Astrocyte of the spinal cord (primary cell): ENCODE measurements at regions not wholly inside any gene's neighbourhood (a gene's known extent, or its start where the extent isn't known, plus 50 kb on each side); places are given as distances from the start of the nearest gene placed in this dataset.

Experiments
- DNase-seq: peaks from one replicate; pipeline ENCODE4 v3.0.0; 2011; ENCODE audit warnings: low read depth, low spot score
- H3K4me3 ChIP-seq: 2 replicates; pipeline ENCODE4 v1.5.1; 2011; ENCODE audit warnings: low read depth, mild to moderate bottlenecking, low read length, moderate library complexity
- in situ Hi-C: cut with HindIII; loops from 2 replicates; pipeline ENCODE4 v1.10.0; 2017; ENCODE audit warnings: low sequenced_read_pairs
- TF ChIP-seq, protein P1 (sequence below): IDR thresholded peaks from 2 replicates; pipeline ENCODE4 v1.5.1; 2012; ENCODE audit warnings: low read depth, mild to moderate bottlenecking, low read length, inconsistent platforms

DNA sequence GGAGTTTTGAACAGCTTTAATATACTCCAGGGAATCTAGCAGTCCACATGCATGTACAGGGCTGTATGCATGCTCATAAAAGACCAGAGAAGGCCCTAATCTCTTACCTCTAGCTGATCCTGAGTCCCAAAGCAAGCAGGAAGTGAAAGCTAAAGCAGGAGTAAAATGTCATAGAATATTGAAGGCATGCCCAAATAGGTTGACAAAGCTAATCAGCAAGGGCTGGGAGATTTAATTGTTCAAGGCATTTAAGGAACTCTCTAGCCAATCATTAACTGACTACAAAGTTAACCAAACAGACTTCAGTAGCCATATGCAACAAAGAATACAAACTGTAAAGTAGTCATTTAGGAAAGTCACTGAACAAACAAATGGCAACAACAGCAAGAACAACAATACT is 85.8 kb upstream of the KBTBD8 start:
- in situ Hi-C loops, result no loop called here
- TF ChIP-seq, protein P1, sequence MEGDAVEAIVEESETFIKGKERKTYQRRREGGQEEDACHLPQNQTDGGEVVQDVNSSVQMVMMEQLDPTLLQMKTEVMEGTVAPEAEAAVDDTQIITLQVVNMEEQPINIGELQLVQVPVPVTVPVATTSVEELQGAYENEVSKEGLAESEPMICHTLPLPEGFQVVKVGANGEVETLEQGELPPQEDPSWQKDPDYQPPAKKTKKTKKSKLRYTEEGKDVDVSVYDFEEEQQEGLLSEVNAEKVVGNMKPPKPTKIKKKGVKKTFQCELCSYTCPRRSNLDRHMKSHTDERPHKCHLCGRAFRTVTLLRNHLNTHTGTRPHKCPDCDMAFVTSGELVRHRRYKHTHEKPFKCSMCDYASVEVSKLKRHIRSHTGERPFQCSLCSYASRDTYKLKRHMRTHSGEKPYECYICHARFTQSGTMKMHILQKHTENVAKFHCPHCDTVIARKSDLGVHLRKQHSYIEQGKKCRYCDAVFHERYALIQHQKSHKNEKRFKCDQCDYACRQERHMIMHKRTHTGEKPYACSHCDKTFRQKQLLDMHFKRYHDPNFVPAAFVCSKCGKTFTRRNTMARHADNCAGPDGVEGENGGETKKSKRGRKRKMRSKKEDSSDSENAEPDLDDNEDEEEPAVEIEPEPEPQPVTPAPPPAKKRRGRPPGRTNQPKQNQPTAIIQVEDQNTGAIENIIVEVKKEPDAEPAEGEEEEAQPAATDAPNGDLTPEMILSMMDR, result no peak
- no peak overlapping the region for H3K4me3 ChIP-seq
- DNase-seq, result no peak

DNA sequence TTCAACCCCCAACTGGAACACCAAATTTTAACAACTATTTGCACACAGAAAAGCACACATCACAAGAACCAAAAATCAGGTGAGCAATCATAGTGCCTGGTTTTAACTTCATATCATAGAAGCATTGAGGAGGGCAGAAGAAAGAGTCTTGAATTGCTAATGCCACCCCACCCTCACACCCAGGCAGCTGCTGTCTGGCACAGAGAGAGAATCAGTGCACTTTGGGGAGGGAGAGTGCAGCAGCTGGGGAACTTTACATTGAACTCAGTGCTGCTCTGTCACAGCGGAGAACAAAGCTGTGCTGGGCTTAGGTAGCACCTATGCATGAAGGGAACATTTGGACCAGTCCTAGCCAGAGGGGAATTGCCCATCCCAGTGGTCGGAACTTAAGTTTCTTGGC is 76.0 kb upstream of the KBTBD8 start:
- in situ Hi-C loops, result no loop called here
- no peak for DNase-seq
- H3K4me3 ChIP-seq, result no peak overlapping the region
- TF ChIP-seq, protein P1, result no peak

DNA sequence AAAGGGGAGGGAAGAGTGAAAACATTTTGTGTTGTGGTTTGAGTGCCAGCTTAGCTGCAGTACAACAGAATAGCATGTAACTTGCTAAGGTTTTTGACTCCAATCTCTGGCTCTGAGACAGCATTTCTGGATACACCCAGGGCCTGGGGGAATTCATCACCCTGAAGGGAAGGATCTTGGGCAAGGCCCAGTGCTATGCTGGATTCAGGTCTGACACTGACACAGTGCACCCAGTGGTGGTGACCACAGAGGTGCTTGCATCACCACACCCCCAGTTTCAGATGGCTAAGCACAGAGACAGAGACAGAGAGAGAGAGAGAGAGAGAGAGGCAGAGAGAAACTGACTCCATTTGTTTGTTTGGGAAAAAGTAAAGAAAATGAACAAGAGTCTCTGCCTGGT is 74.1 kb upstream of the KBTBD8 start:
- no peak for DNase-seq
- in situ Hi-C loops, result no loop called here
- TF ChIP-seq, protein P1, result no peak
- H3K4me3 ChIP-seq, result no peak overlapping the region

DNA sequence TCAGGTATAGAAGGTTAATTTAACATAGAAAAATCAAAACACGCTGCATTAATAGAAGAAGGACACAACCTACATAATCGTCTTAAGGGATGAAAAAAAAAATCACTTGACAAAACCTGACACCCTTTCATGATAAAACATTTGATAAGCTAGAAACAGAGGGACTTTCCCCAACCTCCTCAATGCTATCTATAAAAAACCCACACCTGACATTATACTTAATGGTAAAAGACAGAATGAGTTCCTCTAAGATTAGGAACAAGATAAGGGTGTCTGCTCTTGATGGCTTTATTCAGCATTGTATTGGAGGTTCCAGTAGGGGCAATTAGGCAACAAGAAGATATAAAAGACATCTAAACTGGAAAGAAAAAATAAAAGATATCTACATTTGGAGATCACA is 69.9 kb upstream of the KBTBD8 start:
- TF ChIP-seq, protein P1, result no peak
- DNase-seq, result no peak
- in situ Hi-C loops, result no loop called here
- no peak overlapping the region for H3K4me3 ChIP-seq

DNA sequence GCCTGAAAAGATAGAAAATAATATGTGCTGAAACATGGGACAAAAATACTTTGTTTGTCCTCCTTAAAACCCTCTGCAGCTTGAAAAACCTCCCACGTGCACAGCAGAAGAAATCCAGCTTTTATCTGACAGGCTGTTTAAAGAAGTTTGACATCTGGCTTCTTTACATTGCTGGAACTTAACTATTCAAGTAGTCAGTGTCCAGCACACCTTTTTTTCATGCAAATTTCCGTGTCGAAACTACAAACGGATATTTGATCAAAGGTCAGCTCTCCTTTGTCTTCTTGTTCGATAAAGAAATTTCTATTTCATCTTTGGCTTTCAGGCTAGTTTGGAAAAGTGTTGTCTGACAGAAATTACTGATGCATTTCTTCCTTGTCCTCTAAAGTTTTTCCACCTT is 66.8 kb upstream of the KBTBD8 start:
- in situ Hi-C loops, result no loop called here
- DNase-seq, result no peak
- no peak overlapping the region for H3K4me3 ChIP-seq
- TF ChIP-seq, protein P1, result no peak

DNA sequence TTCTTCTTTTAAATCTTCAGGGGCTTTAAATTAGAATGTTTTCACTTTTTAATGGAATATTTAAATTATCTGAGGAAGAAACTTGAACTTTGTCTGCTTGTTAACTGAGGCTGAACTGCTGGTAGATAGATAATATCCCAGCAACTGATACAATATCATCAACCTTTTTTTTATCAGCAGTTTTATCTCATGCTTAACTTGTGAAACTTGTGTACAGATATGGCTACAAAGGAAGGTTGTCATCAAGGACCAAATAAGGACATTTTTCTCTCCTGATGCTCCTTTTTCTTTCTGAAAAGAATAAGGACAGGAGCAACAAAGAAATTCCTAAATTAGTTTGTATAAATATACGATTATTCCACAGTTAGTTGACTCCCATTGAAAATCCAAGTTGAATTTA is 66.4 kb upstream of the KBTBD8 start:
- TF ChIP-seq, protein P1, result no peak
- in situ Hi-C loops, result no loop called here
- no peak overlapping the region for H3K4me3 ChIP-seq
- no peak for DNase-seq

DNA sequence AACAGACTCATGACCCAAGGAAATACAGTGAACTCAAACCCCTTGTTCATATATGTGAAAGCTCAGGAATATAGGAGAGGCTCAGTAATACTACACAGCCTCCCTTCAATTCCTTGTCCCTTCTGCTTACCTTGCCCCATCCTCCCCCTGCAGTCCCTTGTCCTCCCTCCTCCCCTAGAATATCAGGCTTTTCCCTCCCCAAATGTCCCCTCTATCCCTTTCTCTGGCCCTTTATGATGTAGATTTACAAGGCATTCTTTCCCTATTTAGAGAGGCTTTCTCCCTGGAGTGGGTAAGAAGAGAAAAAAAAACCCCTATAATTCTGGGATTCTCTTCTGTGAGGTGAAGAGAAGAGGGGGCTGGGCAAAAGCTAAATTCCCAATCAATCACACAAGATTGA is 64.9 kb upstream of the KBTBD8 start:
- TF ChIP-seq, protein P1, result no peak
- H3K4me3 ChIP-seq, result no peak overlapping the region
- in situ Hi-C loops, result no loop called here
- no peak for DNase-seq
